HG03280 (cell line): ENCODE measurements at regions not wholly inside any gene's neighbourhood (a gene's known extent, or its start where the extent isn't known, plus 50 kb on each side); places are given as distances from the start of the nearest gene placed in this dataset.
"Not testable (repeated sequence)": the region's sequence is repeated elsewhere in the genome, so short reads cannot be mapped to it uniquely, and the experiment has no call there.

Source experiments
- ATAC-seq: cut with Tn5 transposase; IDR thresholded peaks from one replicate; pipeline ENCODE4 v1.9.1; 2021; ENCODE audit warnings: mild to moderate bottlenecking, moderate library complexity; ENCODE audit not compliant: unreplicated experiment

- no peak for ATAC-seq
Measured at GRCh38 chr4:58413849-58414248, 1303.7 kb upstream of the IGFBP7 start.

- no peak for ATAC-seq
Measured at GRCh38 chr4:58411904-58412303, 1301.7 kb upstream of the IGFBP7 start.

DNA sequence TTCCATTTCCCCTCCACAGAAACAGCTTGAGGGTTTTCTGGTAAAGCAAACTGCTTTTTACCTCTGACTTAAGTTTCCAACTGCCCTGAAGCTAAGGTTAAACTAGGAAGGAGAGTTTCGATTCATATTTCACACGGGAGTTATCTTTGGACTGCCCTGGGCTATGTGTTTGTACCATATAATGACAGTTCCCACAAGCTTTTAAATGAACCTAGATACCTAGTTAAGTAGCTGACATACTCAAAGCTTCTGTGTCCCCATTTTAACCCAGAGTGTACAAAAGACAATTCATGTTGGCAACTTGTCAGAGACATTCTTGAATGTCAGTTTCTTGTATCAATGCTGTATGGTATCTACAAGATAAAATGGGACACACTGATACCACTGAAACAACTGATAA, 1296.6 kb upstream of the IGFBP7 start:
- ATAC-seq, result no peak

GRCh38 chr4:58368221-58368620, 1258.0 kb upstream of the IGFBP7 start:
- no peak for ATAC-seq

DNA sequence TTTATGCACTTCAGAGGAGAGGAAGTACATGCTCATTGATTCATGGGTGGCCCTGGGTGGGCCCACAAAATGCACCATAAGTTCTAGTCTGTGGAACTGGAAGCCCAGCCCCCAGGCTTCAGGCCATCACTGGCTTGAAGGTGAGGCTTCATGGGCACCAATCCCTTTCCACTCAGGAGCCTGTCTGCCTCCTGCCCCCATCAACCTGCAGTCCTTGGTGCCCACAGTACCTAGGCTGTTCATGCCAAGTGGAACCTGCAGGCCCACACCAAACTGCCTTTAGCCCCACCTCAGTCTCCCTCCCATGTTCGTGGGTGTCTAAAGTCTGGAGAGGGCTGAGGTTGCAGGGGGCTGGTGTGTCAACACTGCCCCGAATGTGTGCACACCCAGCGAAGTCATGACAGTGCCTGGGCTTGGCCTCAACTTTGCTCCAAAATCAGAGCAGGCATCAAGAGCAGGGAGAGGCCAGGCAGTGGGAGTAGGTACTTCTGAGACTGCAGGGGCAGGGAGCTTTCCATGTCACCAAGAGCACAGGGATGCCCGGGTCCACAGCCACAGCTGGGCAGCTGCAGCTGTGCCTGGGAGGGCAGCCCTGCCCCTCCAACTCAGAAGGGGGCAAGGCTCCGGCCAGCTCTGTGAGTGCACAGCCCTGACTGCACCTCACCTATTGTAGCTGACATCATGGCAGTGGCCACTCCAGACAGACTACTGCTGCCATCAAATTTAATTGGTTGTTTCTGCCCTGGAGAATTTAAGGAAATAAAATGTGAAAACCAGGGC, 1250.4 kb upstream of the IGFBP7 start:
- ATAC-seq, result no peak

GRCh38 chr4:58359590-58359989, 1249.4 kb upstream of the IGFBP7 start:
- ATAC-seq, result no peak

DNA sequence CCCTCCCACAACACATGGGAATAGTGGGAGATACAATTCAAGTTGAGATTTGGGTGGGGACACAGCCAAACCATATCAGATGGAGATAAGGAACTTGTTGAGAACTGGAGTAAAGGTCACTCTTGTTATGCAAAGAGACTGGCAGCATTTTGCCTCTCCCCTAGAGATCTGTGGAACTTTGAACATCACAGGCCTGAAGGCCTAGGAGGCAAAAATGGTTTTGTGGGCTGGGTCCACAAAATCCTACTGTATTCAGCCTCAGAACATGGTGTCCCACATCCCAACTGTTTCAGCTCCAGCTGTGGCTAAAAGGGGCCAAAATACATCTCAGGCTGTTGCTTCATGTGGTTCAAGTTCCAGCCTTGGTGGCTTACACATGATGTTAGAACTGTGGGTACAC, 1247.8 kb upstream of the IGFBP7 start:
- no peak for ATAC-seq

DNA sequence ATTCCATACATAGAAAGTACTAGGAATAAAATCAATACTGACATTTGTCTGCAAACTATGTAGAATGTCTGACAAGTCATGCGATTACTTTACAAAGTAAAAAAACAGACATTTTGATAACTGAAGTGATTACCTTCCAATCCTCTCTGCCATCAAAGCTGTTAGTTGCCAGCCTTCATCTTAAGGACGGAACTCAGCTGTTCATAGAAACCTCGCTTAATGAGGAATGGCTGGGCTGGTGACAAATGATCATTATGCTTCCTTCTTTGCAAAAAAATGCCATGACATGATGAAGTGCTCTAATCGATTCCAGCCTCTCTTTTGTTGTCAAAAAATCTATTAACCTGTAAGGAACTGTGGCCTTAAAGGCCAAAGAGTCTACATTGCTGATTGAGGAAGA, 1214.9 kb upstream of the IGFBP7 start:
- no peak for ATAC-seq

DNA sequence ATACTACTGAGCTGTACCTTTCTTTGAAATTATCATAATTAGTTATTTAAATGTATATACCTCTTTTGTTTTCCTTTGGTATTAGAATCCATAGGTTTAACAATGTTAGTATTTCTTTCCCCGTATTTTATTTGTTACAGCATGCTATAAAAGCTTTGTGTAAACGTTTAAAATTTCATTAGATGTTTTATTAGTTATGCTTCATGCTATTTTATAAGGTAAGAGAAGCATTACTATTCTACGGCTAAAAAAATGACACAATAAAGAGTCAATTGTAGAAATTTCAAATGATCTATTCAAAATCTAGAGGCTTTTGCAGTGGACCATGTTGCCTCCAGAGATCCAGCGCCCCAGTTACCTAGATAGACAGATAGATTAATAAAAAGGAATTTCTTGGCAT, 1203.3 kb upstream of the IGFBP7 start:
- no peak for ATAC-seq

DNA sequence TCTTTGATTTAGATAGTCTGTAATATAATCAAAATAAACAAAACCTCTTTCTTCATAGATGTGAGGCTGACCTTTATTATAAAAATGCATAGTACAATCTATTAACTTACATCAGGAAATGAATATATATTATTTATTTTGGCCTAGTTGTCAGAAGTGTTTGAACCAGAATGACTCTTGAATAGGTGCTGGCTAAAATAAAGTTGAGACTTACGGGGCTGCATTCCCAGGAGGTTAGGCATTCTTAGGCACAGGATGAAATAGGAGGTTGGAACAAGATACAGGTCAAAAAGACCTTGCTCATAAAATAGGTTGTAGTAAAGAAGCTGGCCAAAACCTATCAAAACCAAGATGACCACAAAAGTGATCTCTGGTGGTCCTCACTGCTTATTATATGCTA, 1193.3 kb upstream of the IGFBP7 start:
- no peak for ATAC-seq

GRCh38 chr4:58301376-58301999, 1191.3 kb upstream of the IGFBP7 start:
- no peak for ATAC-seq

DNA sequence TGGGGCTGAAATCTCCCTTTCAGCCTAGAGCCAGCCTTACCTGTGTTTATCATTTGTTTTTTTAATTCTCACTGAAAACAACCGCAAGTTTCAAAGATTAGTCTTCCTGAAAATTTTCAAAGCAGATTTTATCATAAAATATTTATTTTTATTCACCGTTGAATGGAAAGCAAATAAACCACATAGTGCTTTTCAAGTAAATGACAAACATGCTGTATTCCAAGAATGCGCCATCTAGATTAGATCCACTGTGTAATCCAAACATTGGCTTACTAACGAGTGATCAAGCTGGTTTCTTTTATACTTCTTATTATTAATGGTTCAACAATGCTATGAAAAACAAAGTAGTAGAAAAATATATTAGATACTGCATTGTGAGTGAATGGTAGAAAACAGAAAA, 1176.2 kb upstream of the IGFBP7 start:
- ATAC-seq, result no peak

DNA sequence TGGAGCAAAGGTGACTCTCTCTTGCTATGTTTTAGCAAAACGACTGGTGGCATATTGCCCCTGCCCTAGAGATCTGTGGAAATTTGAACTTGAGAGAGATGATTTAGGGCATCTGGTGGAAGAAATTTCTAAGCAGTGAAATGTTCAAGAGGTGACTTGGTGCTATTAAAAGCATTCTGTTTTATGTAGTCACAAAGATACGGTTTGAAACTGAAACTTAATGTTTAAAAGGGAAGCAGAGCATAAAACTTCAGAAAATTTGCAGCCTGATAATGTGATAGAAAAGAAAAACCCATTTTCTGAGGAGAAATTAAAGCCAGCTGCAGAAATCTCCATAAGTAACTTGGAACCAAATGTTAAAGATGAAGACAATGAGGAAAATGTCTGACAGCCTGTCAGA, 1170.7 kb upstream of the IGFBP7 start:
- not testable (repeated sequence) for ATAC-seq

DNA sequence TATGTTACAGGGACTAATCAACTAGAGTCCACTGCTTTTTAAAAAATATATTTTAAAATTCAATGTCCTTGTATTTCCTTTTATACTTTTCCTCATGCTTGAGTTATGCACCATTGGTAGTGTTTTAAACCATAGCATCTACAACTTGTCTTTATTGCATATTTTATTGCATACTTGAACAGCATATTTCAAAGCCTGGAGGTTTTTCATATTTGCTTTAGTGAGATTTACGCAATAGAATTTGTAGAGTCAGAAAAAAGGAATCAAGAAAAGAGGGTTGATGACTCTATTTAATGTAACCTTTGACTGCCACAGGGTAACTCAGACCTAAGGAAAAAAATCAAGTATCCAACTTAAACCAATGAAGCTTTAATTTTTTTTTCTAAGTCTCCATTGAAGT, 1165.7 kb upstream of the IGFBP7 start:
- no peak for ATAC-seq

- ATAC-seq, result no peak
Measured at GRCh38 chr4:58274553-58274952, 1164.4 kb upstream of the IGFBP7 start.

- no peak for ATAC-seq
Measured at GRCh38 chr4:58272311-58272710, 1162.1 kb upstream of the IGFBP7 start.

- ATAC-seq, result no peak
Measured at GRCh38 chr4:58265734-58266133, 1155.5 kb upstream of the IGFBP7 start.

- no peak for ATAC-seq
Measured at GRCh38 chr4:58261526-58261925, 1151.3 kb upstream of the IGFBP7 start.

GRCh38 chr4:58254291-58254690, 1144.1 kb upstream of the IGFBP7 start:
- no peak for ATAC-seq

- no peak for ATAC-seq
Measured at GRCh38 chr4:58252656-58253055, 1142.5 kb upstream of the IGFBP7 start.

DNA sequence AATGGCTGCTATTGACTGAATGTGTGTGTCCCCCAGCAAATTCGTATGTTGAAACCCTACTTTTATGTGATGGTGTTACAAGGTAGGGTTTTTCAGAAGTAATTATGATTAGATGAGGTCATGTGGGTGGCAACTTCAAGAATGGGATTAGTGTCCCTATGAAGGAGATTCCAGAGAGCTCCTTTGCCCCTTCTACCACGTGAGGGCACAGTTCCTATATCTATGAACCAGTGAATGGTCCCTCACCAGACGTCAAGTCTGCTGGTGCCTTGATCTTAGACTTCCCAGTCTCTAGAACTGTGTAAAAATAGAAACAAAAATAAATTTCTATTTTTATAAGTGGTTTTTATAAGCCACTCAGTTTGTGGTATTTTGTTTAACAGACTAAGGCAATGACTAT, 1137.6 kb upstream of the IGFBP7 start:
- ATAC-seq, result no peak

GRCh38 chr4:58225460-58225859, 1115.3 kb upstream of the IGFBP7 start:
- ATAC-seq, result no peak

- ATAC-seq, result no peak
Measured at GRCh38 chr4:58219179-58219578, 1109.0 kb upstream of the IGFBP7 start.
